ENCODE measurements at regions not wholly inside any gene's neighbourhood (a gene's known extent, or its start where the extent isn't known, plus 50 kb on each side); places are given as distances from the start of the nearest gene placed in this dataset.

DNA sequence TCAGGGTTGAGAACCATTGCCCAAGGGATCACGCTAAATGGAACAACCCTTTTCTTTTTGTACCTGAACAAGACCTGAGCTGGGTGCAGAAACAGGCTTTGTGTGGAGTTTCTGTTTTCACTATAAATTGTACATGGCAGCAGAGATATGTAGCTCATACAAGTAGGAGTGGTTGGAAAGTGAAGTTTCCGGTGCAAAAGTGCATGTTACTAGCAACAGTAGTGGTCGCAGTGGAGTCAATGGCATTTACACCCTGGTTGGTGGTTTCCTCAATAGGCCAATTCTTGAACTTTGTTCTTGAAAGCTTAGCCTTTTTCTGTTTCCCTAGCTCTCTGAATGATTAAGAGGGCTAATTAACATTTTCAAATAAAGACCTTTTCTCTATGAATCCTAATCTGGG lies 170.7 kb downstream of the NEBL start:
- H3K36me3 ChIP-seq = no peaks in the 10 kb centered on the region
- H3K9me3 ChIP-seq (replicated peaks) = 0 out of 2 replicates have a peak, but pooled peaks cover 2% of the 10 kb centered on the region
- no peak overlapping the region for H3K27ac ChIP-seq
- no peak for DNase-seq (ENCODE audit: low read depth in 1 of 2, low spot score in 2 of 2)
- H3K27me3 ChIP-seq (replicated peaks) = no peaks in the 10 kb centered on the region
- H3K4me1 ChIP-seq (replicated peaks) = no peaks in the 10 kb centered on the region
- no peak overlapping the region for H3K4me3 ChIP-seq

DNA sequence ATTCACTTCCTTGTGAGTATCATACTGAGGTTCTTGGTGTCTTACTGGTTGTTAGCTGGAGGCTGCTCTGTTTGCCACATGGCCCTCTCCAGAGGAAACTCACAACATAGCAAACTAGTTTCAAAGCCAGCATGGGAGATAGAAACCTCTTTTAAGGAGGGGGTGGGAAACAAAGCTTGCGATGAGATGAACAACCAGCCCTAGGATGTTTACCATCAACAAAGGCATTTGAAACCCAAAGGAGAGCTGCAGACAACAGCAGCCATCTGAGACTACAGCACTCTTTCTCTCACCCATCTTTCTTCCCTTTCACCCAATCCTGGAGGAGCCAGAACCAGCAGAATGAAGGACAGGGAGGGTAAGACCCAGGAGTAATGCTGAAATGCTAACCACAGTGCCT lies 182.1 kb downstream of the NEBL start:
- DNase-seq (ENCODE audit: low read depth in 1 of 2, low spot score in 2 of 2) = no peak
- H3K27ac ChIP-seq = no peak overlapping the region
- H3K4me1 ChIP-seq (replicated peaks) = no peaks in the 10 kb centered on the region
- no peak overlapping the region for H3K4me3 ChIP-seq
- no peaks in the 10 kb centered on the region for H3K27me3 ChIP-seq (replicated peaks)
- no peaks in the 10 kb centered on the region for H3K36me3 ChIP-seq
- peaks cover 7% of the 10 kb centered on the region; the same call in 1 of the 2 replicates for H3K9me3 ChIP-seq (replicated peaks)

DNA sequence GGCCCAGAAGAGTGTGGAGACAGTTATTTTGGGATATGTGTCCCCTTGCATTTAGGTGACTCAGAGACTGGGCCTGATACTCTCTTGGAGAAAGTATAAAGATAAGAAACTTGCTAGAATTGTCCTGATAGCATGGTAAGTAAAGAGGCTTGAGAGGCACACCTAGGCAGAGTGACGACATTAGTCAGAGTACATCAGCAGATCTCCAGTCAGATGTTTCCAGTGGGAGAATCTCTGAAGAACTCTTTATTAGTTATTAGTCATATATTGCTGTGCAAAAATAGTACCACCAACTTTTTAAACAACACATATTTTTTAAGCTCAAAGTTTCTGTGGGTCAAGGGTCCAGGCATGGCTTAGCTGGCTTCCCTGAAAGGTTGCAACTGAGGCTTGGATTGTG lies 182.6 kb downstream of the NEBL start:
- Histone ChIP-seq H3K4me3 (no peak overlapping the region), H3K27me3 (replicated peaks) (no peaks in the 10 kb centered on the region), H3K27ac (no peak overlapping the region), H3K36me3 (no peaks in the 10 kb centered on the region), H3K4me1 (replicated peaks) (no peaks in the 10 kb centered on the region), H3K9me3 (replicated peaks) (peaks cover 7% of the 10 kb centered on the region; the same call in 1 of the 2 replicates)
- no peak for DNase-seq (ENCODE audit: low read depth in 1 of 2, low spot score in 2 of 2)

DNA sequence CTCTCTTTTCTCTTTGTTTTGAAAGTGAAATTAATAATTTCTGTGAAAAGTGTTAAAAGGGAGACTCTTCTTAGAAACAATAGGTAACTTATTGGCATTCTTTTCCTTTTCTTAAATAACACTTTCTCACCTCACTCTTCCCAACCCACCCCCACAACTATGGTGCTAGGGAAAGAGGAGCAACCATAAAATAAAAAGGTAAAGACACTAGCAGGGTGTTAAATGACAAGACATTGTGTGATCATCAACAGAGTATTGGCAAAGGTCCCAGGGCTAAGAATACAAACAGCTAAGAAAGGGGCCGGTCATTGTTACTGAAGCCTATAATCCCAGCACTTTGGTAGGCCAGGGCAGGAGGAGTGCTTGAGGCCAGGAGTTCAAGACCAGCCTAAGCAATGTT lies 183.7 kb downstream of the NEBL start:
- H3K4me1 ChIP-seq (replicated peaks) = no peaks in the 10 kb centered on the region
- H3K27ac ChIP-seq = no peak overlapping the region
- no peaks in the 10 kb centered on the region for H3K36me3 ChIP-seq
- DNase-seq (ENCODE audit: low read depth in 1 of 2, low spot score in 2 of 2) = no peak
- no peak overlapping the region for H3K4me3 ChIP-seq
- no peaks in the 10 kb centered on the region for H3K27me3 ChIP-seq (replicated peaks)
- H3K9me3 ChIP-seq (replicated peaks) = peaks cover 7% of the 10 kb centered on the region; the same call in 1 of the 2 replicates

DNA sequence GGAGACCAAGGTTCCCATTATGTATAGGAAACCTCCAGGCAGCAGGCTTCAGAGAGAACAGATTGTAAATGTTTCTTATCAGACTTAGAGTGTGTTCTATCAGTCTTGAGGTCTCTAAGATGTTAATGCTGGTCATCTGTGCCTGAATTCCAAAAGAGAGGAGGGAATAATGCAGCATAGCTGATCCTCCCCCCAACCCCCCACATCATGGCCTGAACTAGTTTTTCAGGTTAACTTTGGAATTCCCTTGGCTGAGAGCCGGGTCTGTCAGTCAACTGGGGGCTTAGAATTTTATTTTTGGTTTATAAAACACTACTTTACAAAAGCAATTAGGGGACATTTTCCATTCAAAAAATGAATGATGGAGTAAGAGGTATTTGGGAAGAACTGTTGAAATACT lies 184.3 kb downstream of the NEBL start:
- Histone ChIP-seq H3K9me3 (replicated peaks) (peaks cover 3% of the 10 kb centered on the region; the same call in 1 of the 2 replicates), H3K27ac (no peak overlapping the region), H3K36me3 (no peaks in the 10 kb centered on the region), H3K4me1 (replicated peaks) (no peaks in the 10 kb centered on the region), H3K4me3 (no peak overlapping the region), H3K27me3 (replicated peaks) (no peaks in the 10 kb centered on the region)
- DNase-seq (ENCODE audit: low read depth in 1 of 2, low spot score in 2 of 2) = no peak

DNA sequence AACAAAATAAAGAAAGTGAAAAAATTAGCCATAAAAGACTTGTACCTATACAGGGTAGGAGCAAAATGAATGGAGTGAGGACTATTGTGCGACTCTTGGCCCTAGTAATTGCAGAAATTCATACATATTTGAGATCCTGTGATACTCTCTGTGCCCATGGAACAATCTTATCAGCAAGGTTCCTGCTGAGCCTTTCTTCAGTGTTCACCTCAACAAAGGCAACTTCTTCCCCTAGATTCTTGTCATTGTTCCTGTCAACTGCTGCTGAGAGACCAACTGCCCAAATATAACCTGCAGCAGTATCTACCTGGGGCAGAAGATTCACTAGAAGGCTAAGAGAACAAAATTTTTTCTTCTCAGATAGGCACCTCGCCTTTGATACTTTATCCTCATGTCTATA lies 187.4 kb downstream of the NEBL start:
- no peak for DNase-seq (ENCODE audit: low read depth in 1 of 2, low spot score in 2 of 2)
- H3K9me3 ChIP-seq (replicated peaks) = peaks cover 3% of the 10 kb centered on the region; the same call in 1 of the 2 replicates
- no peak overlapping the region for H3K27ac ChIP-seq
- no peaks in the 10 kb centered on the region for H3K27me3 ChIP-seq (replicated peaks)
- no peaks in the 10 kb centered on the region for H3K4me1 ChIP-seq (replicated peaks)
- H3K36me3 ChIP-seq = no peaks in the 10 kb centered on the region
- no peak overlapping the region for H3K4me3 ChIP-seq

DNA sequence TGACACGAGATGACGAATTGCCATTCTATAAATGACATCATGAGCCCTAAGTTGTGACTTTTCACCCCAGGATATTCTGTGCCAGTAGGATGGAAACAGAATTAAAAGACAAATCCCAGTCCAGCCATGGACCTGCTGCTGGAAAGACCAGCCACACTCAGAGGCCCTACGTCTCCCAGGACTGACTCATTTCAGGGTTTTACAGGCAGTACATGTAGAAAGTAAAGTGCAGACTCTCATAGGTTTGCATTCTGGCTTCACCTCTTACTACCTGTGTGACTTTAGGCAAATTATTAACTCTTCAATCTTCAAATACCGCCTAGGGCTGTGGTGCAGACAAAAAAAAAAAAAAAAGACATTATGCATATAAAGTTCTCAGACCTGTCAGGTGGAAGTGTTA lies 188.8 kb downstream of the NEBL start:
- Histone ChIP-seq H3K27ac (no peak overlapping the region), H3K27me3 (replicated peaks) (no peaks in the 10 kb centered on the region), H3K9me3 (replicated peaks) (0 out of 2 replicates have a peak, but pooled peaks cover 3% of the 10 kb centered on the region)

DNA sequence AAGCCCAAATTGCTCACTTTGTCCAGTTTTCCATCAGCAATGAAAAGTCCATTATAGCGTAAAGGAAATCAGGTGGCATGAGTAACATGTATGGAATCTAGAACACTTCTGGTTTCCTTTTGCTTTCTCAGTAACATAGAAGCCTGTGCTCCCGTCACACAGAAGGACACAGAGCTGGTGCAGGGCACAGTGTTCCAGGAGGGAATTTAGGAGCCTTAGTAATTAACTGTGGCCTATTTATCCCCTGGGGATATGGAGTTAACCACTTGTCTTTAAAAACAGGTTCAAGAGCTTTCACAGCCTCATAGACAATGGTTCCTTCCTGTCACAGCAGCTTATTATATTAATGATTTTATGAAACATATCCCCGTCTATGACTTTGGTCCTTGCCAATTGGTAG lies 189.9 kb downstream of the NEBL start:
- Histone ChIP-seq H3K27me3 (replicated peaks) (no peaks in the 10 kb centered on the region), H3K4me3 (no peak overlapping the region), H3K36me3 (no peaks in the 10 kb centered on the region), H3K27ac (no peak overlapping the region), H3K4me1 (replicated peaks) (no peaks in the 10 kb centered on the region), H3K9me3 (replicated peaks) (0 out of 2 replicates have a peak, but pooled peaks cover 3% of the 10 kb centered on the region)
- no peak for DNase-seq (ENCODE audit: low read depth in 1 of 2, low spot score in 2 of 2)

More for the DNA sequence above, 188.8 kb downstream of the NEBL start:
- Histone ChIP-seq H3K36me3 (no peaks in the 10 kb centered on the region), H3K4me3 (no peak overlapping the region), H3K4me1 (replicated peaks) (no peaks in the 10 kb centered on the region)
- no peak for DNase-seq (ENCODE audit: low read depth in 1 of 2, low spot score in 2 of 2)

DNA sequence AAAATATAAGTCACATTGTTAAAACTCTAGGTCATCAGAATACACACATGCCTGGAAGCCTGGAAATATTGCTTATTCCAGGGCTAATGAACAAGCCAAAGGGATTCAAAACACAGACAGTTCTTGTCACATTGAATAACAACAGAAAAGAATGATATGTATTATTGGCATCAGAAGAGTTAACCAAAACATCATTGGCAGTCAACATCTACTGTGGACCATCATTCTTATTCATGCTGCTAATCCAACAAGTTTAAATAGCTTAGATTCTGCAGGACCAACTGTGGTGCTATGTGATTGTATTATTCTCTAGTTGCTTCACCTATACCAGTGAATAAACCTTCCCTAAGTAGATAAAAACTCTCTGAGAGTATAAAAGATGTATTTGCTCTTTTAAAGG lies 198.3 kb downstream of the NEBL start:
- no peak for DNase-seq (ENCODE audit: low read depth in 1 of 2, low spot score in 2 of 2)
- Histone ChIP-seq H3K27me3 (replicated peaks) (no peaks in the 10 kb centered on the region), H3K9me3 (replicated peaks) (no peaks in the 10 kb centered on the region), H3K4me1 (replicated peaks) (no peaks in the 10 kb centered on the region), H3K36me3 (no peaks in the 10 kb centered on the region), H3K4me3 (no peak overlapping the region), H3K27ac (no peak overlapping the region)

DNA sequence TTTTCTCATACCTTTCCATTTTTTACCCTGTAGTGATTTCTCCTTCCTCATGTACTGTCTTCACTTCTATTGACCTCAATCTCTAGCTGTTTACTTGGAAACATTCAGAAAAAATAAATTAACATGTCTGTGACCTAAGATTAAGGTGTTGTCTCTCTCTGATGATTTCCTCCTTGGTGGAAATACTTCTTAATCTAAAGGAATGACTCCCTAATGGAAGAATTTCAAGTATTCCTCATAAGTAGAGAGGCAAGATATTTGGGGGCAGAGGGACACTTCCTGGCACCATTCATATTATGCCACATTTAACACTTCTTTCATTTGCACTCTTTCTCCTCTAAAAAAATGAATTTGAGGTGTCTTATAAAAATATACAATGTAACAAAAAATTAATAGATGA lies 202.8 kb downstream of the NEBL start:
- Histone ChIP-seq H3K27me3 (replicated peaks) (no peaks in the 10 kb centered on the region), H3K4me3 (no peak overlapping the region), H3K36me3 (no peaks in the 10 kb centered on the region), H3K9me3 (replicated peaks) (no peaks in the 10 kb centered on the region), H3K4me1 (replicated peaks) (no peaks in the 10 kb centered on the region), H3K27ac (no peak overlapping the region)
- DNase-seq (ENCODE audit: low read depth in 1 of 2, low spot score in 2 of 2) = no peak

DNA sequence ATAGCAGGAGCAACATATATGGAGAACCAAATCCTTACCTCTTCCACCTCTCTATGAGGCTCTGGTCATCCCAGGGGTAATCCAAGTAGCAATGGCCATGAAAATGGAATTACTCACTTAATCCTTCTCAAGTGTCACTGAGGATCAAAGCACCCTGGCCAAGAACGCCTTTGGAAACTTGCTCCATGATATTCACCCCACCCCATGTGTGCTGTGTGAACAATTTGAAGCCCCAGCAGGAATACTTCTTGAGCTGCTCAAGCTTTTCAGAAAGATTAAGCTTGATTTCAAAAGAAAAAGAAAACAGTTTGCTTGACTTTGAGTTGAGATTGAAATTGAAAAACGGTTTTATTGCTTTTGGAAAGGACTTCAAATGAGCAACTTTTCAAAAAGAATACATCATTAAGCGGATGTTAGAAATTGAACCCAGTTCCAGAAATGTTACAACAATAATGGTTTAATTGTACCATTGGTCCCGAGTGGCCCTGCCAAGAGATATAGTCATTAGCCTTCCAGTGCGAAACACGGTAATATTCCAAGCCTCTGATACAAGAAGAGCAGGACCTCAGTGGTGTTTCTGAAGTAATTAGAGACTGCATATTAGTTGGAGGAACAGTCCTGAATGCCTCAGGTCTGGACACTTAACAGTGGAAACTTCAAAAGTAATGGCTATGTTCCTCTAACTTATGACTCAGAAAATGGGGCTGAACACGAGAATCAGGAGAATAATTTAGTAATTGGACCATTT lies 208.1 kb downstream of the NEBL start:
- DNase-seq (ENCODE audit: low read depth in 1 of 2, low spot score in 2 of 2) = no peak
- H3K9me3 ChIP-seq (replicated peaks) = peaks cover 9% of the 10 kb centered on the region; the same call in 1 of the 2 replicates
- H3K27ac ChIP-seq = no peak overlapping the region
- H3K36me3 ChIP-seq = no peaks in the 10 kb centered on the region
- H3K4me3 ChIP-seq = no peak overlapping the region
- H3K4me1 ChIP-seq (replicated peaks) = no peaks in the 10 kb centered on the region
- no peaks in the 10 kb centered on the region for H3K27me3 ChIP-seq (replicated peaks)

DNA sequence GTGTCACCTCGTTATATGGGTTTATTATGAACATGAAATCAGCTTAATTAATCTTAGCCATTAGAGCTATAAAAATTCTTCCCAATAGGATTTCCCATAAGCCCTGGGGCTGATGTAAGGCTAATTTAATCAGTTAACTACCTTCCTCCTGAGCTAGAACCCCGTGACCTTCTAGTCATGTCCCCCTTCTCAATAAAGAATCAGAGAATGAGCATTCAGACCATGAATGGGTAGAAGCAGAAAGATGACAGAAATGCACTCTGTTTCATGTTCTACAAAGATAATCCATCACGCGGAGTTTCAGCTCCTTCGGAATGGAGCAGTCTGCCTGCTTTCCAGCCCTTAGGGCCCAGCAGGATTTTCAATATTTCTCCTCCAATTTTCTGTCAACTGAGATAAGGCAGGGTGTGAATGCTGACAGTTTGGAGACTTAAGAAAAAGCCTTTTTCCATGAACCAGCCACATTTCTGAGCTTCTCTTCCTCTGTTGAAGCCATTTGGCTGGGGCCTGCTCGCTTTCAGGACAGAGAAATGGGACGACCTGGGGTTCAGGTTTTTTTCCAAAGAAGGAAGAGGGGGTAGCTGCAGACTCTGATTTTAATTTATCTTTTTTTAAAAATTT lies 211.0 kb downstream of the NEBL start:
- Histone ChIP-seq H3K4me1 (replicated peaks) (no peaks in the 10 kb centered on the region), H3K4me3 (no peak overlapping the region), H3K36me3 (no peaks in the 10 kb centered on the region), H3K27ac (no peak overlapping the region), H3K9me3 (replicated peaks) (peaks cover 11% of the 10 kb centered on the region; the same call in 1 of the 2 replicates), H3K27me3 (replicated peaks) (no peaks in the 10 kb centered on the region)
- DNase-seq (ENCODE audit: low read depth in 1 of 2, low spot score in 2 of 2) = no peak

DNA sequence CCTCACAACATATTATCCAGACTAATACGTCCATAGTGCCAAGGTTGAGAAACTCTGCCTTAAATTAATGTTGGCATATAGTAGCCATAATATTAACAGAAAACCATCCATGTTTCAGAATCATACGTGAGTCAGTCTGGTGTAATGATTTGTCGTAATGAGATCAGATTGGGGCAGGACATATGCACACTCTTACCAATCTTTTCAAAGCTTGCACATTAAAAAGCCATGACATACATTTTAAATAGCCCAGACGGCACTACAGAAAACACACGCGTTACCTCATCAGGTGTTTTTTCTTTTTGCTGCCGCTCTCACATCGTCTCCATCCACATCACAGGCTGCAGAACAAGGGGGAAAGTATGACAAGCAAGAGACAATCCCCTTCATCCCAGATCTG lies 211.6 kb downstream of the NEBL start:
- DNase-seq (ENCODE audit: low read depth in 1 of 2, low spot score in 2 of 2) = no peak
- Histone ChIP-seq H3K27ac (no peak overlapping the region), H3K4me1 (replicated peaks) (no peaks in the 10 kb centered on the region), H3K4me3 (no peak overlapping the region), H3K9me3 (replicated peaks) (peaks cover 11% of the 10 kb centered on the region; the same call in 1 of the 2 replicates), H3K36me3 (no peaks in the 10 kb centered on the region), H3K27me3 (replicated peaks) (no peaks in the 10 kb centered on the region)

DNA sequence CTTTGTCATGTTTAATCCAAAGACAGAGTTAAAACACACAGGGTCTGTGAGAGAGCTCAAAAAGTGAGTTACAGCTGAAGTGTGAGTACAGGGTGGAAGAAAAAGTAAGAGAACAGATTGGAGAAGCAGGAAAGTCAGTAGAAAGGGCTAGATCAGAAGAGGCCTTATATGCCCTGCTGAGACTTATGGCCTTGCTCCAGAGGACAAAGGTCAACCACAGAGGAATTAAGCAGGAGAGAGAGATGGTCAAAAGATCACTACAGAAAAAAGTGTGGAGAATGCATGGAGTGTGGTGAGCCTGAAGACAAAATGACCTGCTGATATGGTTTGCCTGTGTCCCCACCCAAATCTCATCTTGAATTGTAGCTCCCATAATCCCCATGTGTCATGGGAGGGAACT lies 213.8 kb downstream of the NEBL start:
- no peaks in the 10 kb centered on the region for H3K4me1 ChIP-seq (replicated peaks)
- peaks cover 6% of the 10 kb centered on the region; the same call in 1 of the 2 replicates for H3K9me3 ChIP-seq (replicated peaks)
- H3K27me3 ChIP-seq (replicated peaks) = no peaks in the 10 kb centered on the region
- no peak overlapping the region for H3K4me3 ChIP-seq
- no peaks in the 10 kb centered on the region for H3K36me3 ChIP-seq
- H3K27ac ChIP-seq = no peak overlapping the region
- DNase-seq (ENCODE audit: low read depth in 1 of 2, low spot score in 2 of 2) = no peak

Data from SJSA1 (cell line).